Cardiac fibroblast (primary cell): ENCODE measurements at regions not wholly inside any gene's neighbourhood (a gene's known extent, or its start where the extent isn't known, plus 50 kb on each side); places are given as distances from the start of the nearest gene placed in this dataset.

Source experiments
- DNase-seq, 2 donors: peaks; one replicate each; pipeline versions ENCODE4 v3.0.0 to v3.0.0-alpha.2; 2010; ENCODE audit warnings: low read depth in 2 of 2
- H3K4me3 ChIP-seq, 2 donors: replicated peaks in 1 of 2; 1 replicate in 1 of 2; 2 replicates in 1 of 2; pipeline ENCODE4 v1.5.1; 2011; ENCODE audit warnings: low read depth in 2 of 2, low read length in 2 of 2, mild to moderate bottlenecking in 2 of 2, moderate library complexity in 1 of 2
- CTCF ChIP-seq: IDR thresholded peaks from one replicate; pipeline ENCODE4 v1.5.1; 2011; ENCODE audit warnings: low read depth, mild to moderate bottlenecking, low read length, inconsistent platforms

GRCh38 chrX:456146-456545, 69.4 kb upstream of the PPP2R3B start:
- no peak for TF ChIP-seq CTCF
- no peak for DNase-seq
- no peak overlapping the region for H3K4me3 ChIP-seq

- H3K4me3 ChIP-seq = no peak overlapping the region
- no peak for TF ChIP-seq CTCF
- peak in 1 of 2 donors; percentile 2 for DNase-seq
These were observed 70.0 kb upstream of the PPP2R3B start for GRCh38 chrX:456551-457291.

- no peak overlapping the region for H3K4me3 ChIP-seq
- TF ChIP-seq CTCF = no peak
- DNase-seq = no peak
These were observed 70.6 kb upstream of the PPP2R3B start for GRCh38 chrX:457292-457679.

- DNase-seq = no peak
- H3K4me3 ChIP-seq = no peak overlapping the region
These were observed 71.9 kb upstream of the PPP2R3B start for GRCh38 chrX:458631-459061.

GRCh38 chrX:459611-460010, 72.9 kb upstream of the PPP2R3B start:
- DNase-seq = no peak
- H3K4me3 ChIP-seq = no peak overlapping the region
- no peak for TF ChIP-seq CTCF

More at GRCh38 chrX:458631-459061, 71.9 kb upstream of the PPP2R3B start:
- TF ChIP-seq CTCF = no peak

- no peak overlapping the region for H3K4me3 ChIP-seq
- no peak for TF ChIP-seq CTCF
- DNase-seq = no peak
These were observed 73.4 kb upstream of the PPP2R3B start for GRCh38 chrX:460116-460515.
